A549 (cell line): ENCODE measurements at regions not wholly inside any gene's neighbourhood (a gene's known extent, or its start where the extent isn't known, plus 50 kb on each side); places are given as distances from the start of the nearest gene placed in this dataset.

Experiments used
- ATAC-seq, 2 experiments: fragments of 200-7000 bp in 1 of 2; fragments of >200 bp in 1 of 2; cut with Nextera tagmentation in 1 of 2; cut with Tn5 transposase in 1 of 2; 3 replicates each; pipeline versions ENCODE4 v1.8.0 to v1.9.1; 2018 to 2020; ENCODE audit warnings: mild to moderate bottlenecking in 1 of 2, moderate library complexity in 1 of 2
- CTCF ChIA-PET: fragments of 300-600 bp; sonication (Branson Sonifier 250); formaldehyde crosslinking; extraction: SDS; loops from one replicate; lab custom pipeline; 2021; ENCODE audit warnings: antibody characterized with exemption, inconsistent platforms; lab: Yijun Ruan, JAX
- POLR2A ChIA-PET: fragments of 350-600 bp; formaldehyde crosslinking; extraction: SDS; loops from one replicate; lab custom pipeline; 2021; ENCODE audit warnings: antibody characterized with exemption, inconsistent platforms; lab: Yijun Ruan, JAX
- DNase-seq, 2 experiments: peaks; one replicate each; pipeline versions ENCODE4 v3.0.0 to v3.0.0-alpha.2; 2011 to 2016; ENCODE audit warnings: low read depth in 1 of 2, low spot score in 1 of 2
- FAIRE-seq: peaks from 2 replicates; lab custom pipeline; 2011; peaks lifted over from hg19 to GRCh38; lab: Jason Lieb, UNC
- H3K27ac ChIP-seq, 2 experiments: fragments of >200 bp; sonication (Bioruptor Twin); formaldehyde crosslinking; 3 replicates each; pipeline ENCODE4 v1.5.1; 2016 to 2017
- H3K4me1 ChIP-seq: fragments of >200 bp; sonication (Bioruptor Twin); formaldehyde crosslinking; 3 replicates; pipeline ENCODE4 v1.6.1; 2016
- H3K4me2 ChIP-seq: fragments of >200 bp; sonication (Bioruptor Twin); formaldehyde crosslinking; 3 replicates; pipeline ENCODE4 v1.6.1; 2016
- H3K4me3 ChIP-seq: fragments of >200 bp; sonication (Bioruptor Twin); formaldehyde crosslinking; 3 replicates; pipeline ENCODE4 v1.5.1; 2016
- H3K9me3 ChIP-seq: fragments of >200 bp; sonication (Bioruptor Twin); formaldehyde crosslinking; 3 replicates; pipeline ENCODE4 v1.6.1; 2016
- ATOH8 ChIP-seq: fragments of 250-450 bp; sonication (Bioruptor Pico); IDR thresholded peaks from 2 replicates; pipeline ENCODE4 v1.5.0; 2020; ENCODE audit warnings: low read depth, mild to moderate bottlenecking, moderate library complexity
- CBX2 ChIP-seq: fragments of 200-600 bp; sonication (generic); IDR thresholded peaks from 2 replicates; pipeline ENCODE4 v1.6.1; 2016; ENCODE audit warnings: low read depth, mild to moderate bottlenecking, borderline replicate concordance
- CTCF ChIP-seq: fragments of >200 bp; sonication (Bioruptor Twin); formaldehyde crosslinking; IDR thresholded peaks from 3 replicates; pipeline ENCODE4 v1.5.1; 2016
- EHF ChIP-seq: fragments of 250-450 bp; sonication (Bioruptor Pico); IDR thresholded peaks from 2 replicates; pipeline ENCODE4 v1.5.0; 2020; ENCODE audit warnings: mild to moderate bottlenecking
- ELK1 ChIP-seq: fragments of 150-350 bp; IDR thresholded peaks from 2 replicates; pipeline ENCODE4 v1.6.1; 2014; ENCODE audit warnings: low read depth, mild to moderate bottlenecking, low read length
- FOXS1 ChIP-seq: fragments of 250-450 bp; sonication (Bioruptor Pico); IDR thresholded peaks from 2 replicates; pipeline ENCODE4 v1.5.0; 2020; ENCODE audit warnings: mild to moderate bottlenecking, moderate library complexity
- HOXA7 ChIP-seq: fragments of 250-450 bp; sonication (Bioruptor Pico); IDR thresholded peaks from 2 replicates; pipeline ENCODE4 v1.5.0; 2020; ENCODE audit warnings: mild to moderate bottlenecking, moderate library complexity
- HOXB5 ChIP-seq: fragments of 250-450 bp; sonication (Bioruptor Pico); IDR thresholded peaks from 2 replicates; pipeline ENCODE4 v1.5.0; 2020; ENCODE audit warnings: mild to moderate bottlenecking, moderate library complexity
- MYC ChIP-seq: IDR thresholded peaks from 2 replicates; pipeline ENCODE4 v1.6.1; 2012; ENCODE audit warnings: mild to moderate bottlenecking, inconsistent platforms, low read length, improper control_type of control experiment, borderline replicate concordance
- NFE2L2 ChIP-seq: fragments of 150-350 bp; conservative IDR thresholded peaks from 2 replicates; pipeline ENCODE4 v1.6.1; 2014; ENCODE audit warnings: low read length
- POLR2A ChIP-seq: IDR thresholded peaks from 2 replicates; pipeline ENCODE4 v1.6.1; 2012; ENCODE audit warnings: mild to moderate bottlenecking, low read length
- RAD21 ChIP-seq, 2 experiments: fragments of >200 bp in 1 of 2; sonication (Bioruptor Twin) in 1 of 2; formaldehyde crosslinking in 1 of 2; IDR thresholded peaks in 1 of 2; conservative IDR thresholded peaks in 1 of 2; 2 replicates in 1 of 2; 3 replicates in 1 of 2; pipeline ENCODE4 v1.6.1; 2012 to 2018; ENCODE audit warnings: inconsistent platforms in 1 of 2
- RFX5 ChIP-seq: fragments of 450-650 bp; IDR thresholded peaks from 2 replicates; pipeline ENCODE4 v1.7.1; 2014; ENCODE audit warnings: antibody characterized with exemption, mild to moderate bottlenecking, moderate library complexity
- RNF2 ChIP-seq: fragments of 200-600 bp; sonication (generic); IDR thresholded peaks from 2 replicates; pipeline ENCODE4 v1.6.1; 2016; ENCODE audit warnings: low read depth, mild to moderate bottlenecking, antibody characterized with exemption, moderate library complexity, borderline replicate concordance
- ZC3H11A ChIP-seq: fragments of 450-650 bp; IDR thresholded peaks from 2 replicates; pipeline ENCODE4 v1.6.1; 2014; ENCODE audit warnings: antibody characterized with exemption, mild to moderate bottlenecking
- ZFP36 ChIP-seq: fragments of 450-650 bp; IDR thresholded peaks from 2 replicates; pipeline ENCODE4 v1.6.1; 2014; ENCODE audit warnings: borderline replicate concordance; ENCODE audit not compliant: partially characterized antibody
- ZNF302 ChIP-seq: fragments of 250-450 bp; sonication (Bioruptor Pico); IDR thresholded peaks from 2 replicates; pipeline ENCODE4 v1.9.0; 2021; ENCODE audit warnings: inconsistent platforms, mild to moderate bottlenecking, moderate library complexity
- ZSCAN20 ChIP-seq: fragments of 250-450 bp; sonication (Bioruptor Pico); IDR thresholded peaks from 2 replicates; pipeline ENCODE4 v1.8.0; 2022; ENCODE audit warnings: mild to moderate bottlenecking, moderate library complexity
- WGBS: methylation state at CpG from one replicate; pipeline ENCODE4 v1.1.6; 2017; ENCODE audit errors: missing lambda C conversion rate; 5-methylcytosine and 5-hydroxymethylcytosine counted together

GRCh38 chrX:139126493-139126892 is 404.0 kb upstream of the F9 start:
- ATAC-seq (peak in 1 of 2 experiments; percentile 78; a peak in 3 of 6 replicates), FAIRE-seq (no peak), DNase-seq (peak in 1 of 2 experiments; percentile 35)
- Histone ChIP-seq H3K4me2 (no peak overlapping the region), H3K9me3 (no peaks in the 10 kb centered on the region), H3K4me1 (no peaks in the 10 kb centered on the region), H3K27ac (no peak overlapping the region), H3K4me3 (no peak overlapping the region)
- TF ChIP-seq CTCF (0 out of 3 replicates have a peak, but pooled peaks have one; percentile 12), RAD21 (conservative IDR thresholded peaks at IDR 0.05 in 1 of 2, IDR thresholded peaks at IDR 0.05 in 1 of 2) (peak in 1 of 2 experiments; percentile 31; a peak in 2 of 5 replicates), CBX2 (no peak)
- 0% methylated on average over 2 of the region's 2 CpGs for WGBS
- ChIA-PET POLR2A (no interaction called here), CTCF (interaction anchor here (1.3 kb wide), 1 partner anchor 16 kb away, joined by 3 read pairs; no protein-coding TSS in a partner anchor)

GRCh38 chrX:139125916-139126315 is 404.6 kb upstream of the F9 start:
- 2% methylated on average over 3 of the region's 3 CpGs for WGBS
- DNase-seq (no peak), FAIRE-seq (no peak), ATAC-seq (no peak)
- Histone ChIP-seq H3K4me2 (no peak overlapping the region), H3K4me3 (no peak overlapping the region), H3K9me3 (no peaks in the 10 kb centered on the region), H3K4me1 (no peaks in the 10 kb centered on the region), H3K27ac (no peak overlapping the region)
- POLR2A ChIA-PET, result no interaction called here
- TF ChIP-seq ZFP36 (no peak), POLR2A (no peak), HOXB5 (no peak), NFE2L2 (no peak), EHF (CRISPR knock-in tag) (no peak), ATOH8 (CRISPR knock-in tag) (no peak), ZC3H11A (no peak), ZSCAN20 (CRISPR knock-in tag) (no peak), RNF2 (no peak), ZNF302 (CRISPR knock-in tag) (no peak), HOXA7 (no peak), FOXS1 (CRISPR knock-in tag) (no peak), ELK1 (no peak)
- CTCF ChIA-PET, result no interaction called here

- Histone ChIP-seq H3K4me2 (no peak overlapping the region), H3K27ac (no peak overlapping the region), H3K9me3 (no peaks in the 10 kb centered on the region), H3K4me1 (no peaks in the 10 kb centered on the region), H3K4me3 (no peak overlapping the region)
- no peak for TF ChIP-seq MYC
- TF ChIP-seq RFX5, result no peak
- ChIA-PET CTCF (no interaction called here), POLR2A (no interaction called here)
- DNase-seq, result no peak
- no peak for ATAC-seq
- 4% methylated on average over 4 of the region's 4 CpGs for WGBS
- no peak for FAIRE-seq
These were observed 408.8 kb upstream of the F9 start for GRCh38 chrX:139121616-139122286.
